ENCODE measurements at regions not wholly inside any gene's neighbourhood (a gene's known extent, or its start where the extent isn't known, plus 50 kb on each side); places are given as distances from the start of the nearest gene placed in this dataset.
A peak's percentile ranks its signal among the peaks of the same experiment; 100 is the strongest.

- no peak for TF ChIP-seq CREB3L1 (IDR thresholded peaks at IDR 0.05; ENCODE audit: borderline replicate concordance, low read depth)
- TF ChIP-seq HES1 (IDR thresholded peaks at IDR 0.05; ENCODE audit: low read depth), result no peak
- no peak for TF ChIP-seq ZZZ3 (IDR thresholded peaks at IDR 0.05)
- peak; percentile 54; the same call in 1 of the 2 replicates for TF ChIP-seq REST (IDR thresholded peaks at IDR 0.05; ENCODE audit: borderline replicate concordance)
- TF ChIP-seq REST (CRISPR knock-in tag; IDR thresholded peaks at IDR 0.05; ENCODE audit: low read depth), result no peak
- TF ChIP-seq YY1 (IDR thresholded peaks at IDR 0.05; ENCODE audit: borderline replicate concordance in 1 of 3, control insufficient read depth in 1 of 3, extremely low read depth in 1 of 3, insufficient read depth in 3 of 3, insufficient read length in 1 of 3, insufficient replicate concordance in 2 of 3, low read depth in 1 of 3, low read length in 2 of 3), result peak in 2 of 3 experiments; percentile 38 to 79
- peak; percentile 65 for TF ChIP-seq EHMT2 (IDR thresholded peaks at IDR 0.05)
- TF ChIP-seq SMARCA4 (IDR thresholded peaks at IDR 0.05), result peak; percentile 72
- peak; percentile 67 to 74 for TF ChIP-seq RAD21 (CRISPR knock-in tag; conservative IDR thresholded peaks at IDR 0.05 in 1 of 2, IDR thresholded peaks at IDR 0.05 in 1 of 2)
- peak; percentile 53; the same call in 1 of the 2 replicates for TF ChIP-seq ARID2 (IDR thresholded peaks at IDR 0.05)
- TF ChIP-seq MAZ (CRISPR knock-in tag; conservative IDR thresholded peaks at IDR 0.05 in 1 of 2, IDR thresholded peaks at IDR 0.05 in 1 of 2), result peak in 1 of 2 experiments; percentile 39; a peak in 1 of 4 replicates
- no peak for TF ChIP-seq ZNF586 (CRISPR knock-in tag; conservative IDR thresholded peaks at IDR 0.05)
- TF ChIP-seq XRCC5 (IDR thresholded peaks at IDR 0.05; ENCODE audit: low read depth, low read length), result 0 out of 2 replicates have a peak, but pooled peaks have one; percentile 37
Observed at GRCh38 chr3:24680214-24680967, 185.7 kb upstream of the THRB start (continued).

Measured in K562 (cell line).